Chondrocyte (in vitro differentiated cells): ENCODE measurements at regions not wholly inside any gene's neighbourhood (a gene's known extent, or its start where the extent isn't known, plus 50 kb on each side); places are given as distances from the start of the nearest gene placed in this dataset.

Experiments used
- DNase-seq: peaks from one replicate; pipeline ENCODE4 v3.0.0; 2021; ENCODE audit warnings: mixed read lengths, low spot score
- H3K27ac Mint-ChIP-seq: one replicate; pipeline ENCODE4 v1.8.0; 2021; ENCODE audit warnings: mild to moderate bottlenecking, moderate library complexity, mixed read lengths; ENCODE audit not compliant: unreplicated experiment
- H3K27me3 Mint-ChIP-seq: 2 replicates; pipeline ENCODE4 v1.8.0; 2021; ENCODE audit warnings: low read depth, mixed read lengths
- H3K36me3 Mint-ChIP-seq: 2 replicates; pipeline ENCODE4 v1.8.0; 2021; ENCODE audit warnings: low read depth, mixed read lengths
- H3K4me1 Mint-ChIP-seq: 2 replicates; pipeline ENCODE4 v1.8.0; 2021; ENCODE audit warnings: low read depth, mild to moderate bottlenecking, mixed read lengths
- H3K4me3 Mint-ChIP-seq: one replicate; pipeline ENCODE4 v1.8.0; 2021; ENCODE audit warnings: mild to moderate bottlenecking, moderate library complexity, mixed read lengths; ENCODE audit not compliant: unreplicated experiment
- H3K9me3 Mint-ChIP-seq: 2 replicates; pipeline ENCODE4 v1.8.0; 2021; ENCODE audit warnings: low read depth, mixed read lengths
- TF ChIP-seq, protein P1 (sequence below): fragments of 200-600 bp; sonication (generic); IDR thresholded peaks from 2 replicates; pipeline ENCODE4 v1.5.0; 2021; ENCODE audit warnings: antibody characterized with exemption, mild to moderate bottlenecking, moderate library complexity

DNA sequence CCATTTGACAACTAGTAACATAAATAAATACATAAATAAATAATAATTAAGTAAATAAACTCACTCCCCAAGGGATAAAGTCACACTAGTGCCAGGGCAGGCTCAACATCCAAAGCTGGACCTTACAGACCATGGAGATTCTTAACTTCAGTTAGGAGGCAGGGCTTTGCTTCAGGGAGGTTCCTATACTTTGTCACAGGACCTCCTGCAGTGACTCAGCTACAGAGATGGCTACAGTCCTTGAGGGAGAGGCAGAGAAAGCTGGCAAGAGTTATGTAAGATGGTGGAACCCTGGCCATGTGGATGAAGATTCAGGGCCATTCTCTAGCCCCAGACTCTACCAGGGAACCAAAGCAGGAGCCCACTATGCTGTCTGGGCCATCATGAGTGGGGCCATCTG is 74.1 kb upstream of the CADM1 start:
- Mint-ChIP-seq H3K36me3 (no peaks in the 10 kb centered on the region), H3K4me3 (no peak overlapping the region), H3K4me1 (peaks cover 21% of the 10 kb centered on the region), H3K27ac (no peak overlapping the region), H3K9me3 (no peaks in the 10 kb centered on the region), H3K27me3 (peaks cover 30% of the 10 kb centered on the region)
- DNase-seq, result no peak
- TF ChIP-seq, protein P1, sequence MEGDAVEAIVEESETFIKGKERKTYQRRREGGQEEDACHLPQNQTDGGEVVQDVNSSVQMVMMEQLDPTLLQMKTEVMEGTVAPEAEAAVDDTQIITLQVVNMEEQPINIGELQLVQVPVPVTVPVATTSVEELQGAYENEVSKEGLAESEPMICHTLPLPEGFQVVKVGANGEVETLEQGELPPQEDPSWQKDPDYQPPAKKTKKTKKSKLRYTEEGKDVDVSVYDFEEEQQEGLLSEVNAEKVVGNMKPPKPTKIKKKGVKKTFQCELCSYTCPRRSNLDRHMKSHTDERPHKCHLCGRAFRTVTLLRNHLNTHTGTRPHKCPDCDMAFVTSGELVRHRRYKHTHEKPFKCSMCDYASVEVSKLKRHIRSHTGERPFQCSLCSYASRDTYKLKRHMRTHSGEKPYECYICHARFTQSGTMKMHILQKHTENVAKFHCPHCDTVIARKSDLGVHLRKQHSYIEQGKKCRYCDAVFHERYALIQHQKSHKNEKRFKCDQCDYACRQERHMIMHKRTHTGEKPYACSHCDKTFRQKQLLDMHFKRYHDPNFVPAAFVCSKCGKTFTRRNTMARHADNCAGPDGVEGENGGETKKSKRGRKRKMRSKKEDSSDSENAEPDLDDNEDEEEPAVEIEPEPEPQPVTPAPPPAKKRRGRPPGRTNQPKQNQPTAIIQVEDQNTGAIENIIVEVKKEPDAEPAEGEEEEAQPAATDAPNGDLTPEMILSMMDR, result no peak

DNA sequence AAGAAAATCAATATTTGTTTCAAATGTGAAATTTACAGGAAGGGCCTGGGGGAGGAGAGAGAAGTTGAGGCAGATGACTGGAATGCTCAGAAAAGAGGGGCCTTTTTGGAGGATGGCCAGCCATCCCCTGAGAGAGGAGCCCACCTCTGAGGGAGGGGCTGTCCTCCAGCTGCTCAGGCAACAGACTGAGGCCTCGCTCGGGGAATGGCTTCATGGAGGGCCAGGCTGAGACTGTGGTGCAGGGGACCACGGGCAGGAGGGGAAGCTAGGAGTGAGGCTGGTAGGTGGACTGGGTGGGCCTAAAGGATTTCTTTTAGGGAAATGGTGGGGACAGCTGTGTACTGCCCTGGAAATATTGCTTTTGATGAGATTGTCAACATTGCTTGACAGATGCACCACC is 73.5 kb upstream of the CADM1 start:
- Mint-ChIP-seq H3K36me3 (no peaks in the 10 kb centered on the region), H3K27me3 (peaks cover 34% of the 10 kb centered on the region), H3K27ac (no peak overlapping the region), H3K4me1 (peaks cover 21% of the 10 kb centered on the region), H3K4me3 (no peak overlapping the region), H3K9me3 (no peaks in the 10 kb centered on the region)
- TF ChIP-seq, protein P1, result no peak
- DNase-seq, result no peak

DNA sequence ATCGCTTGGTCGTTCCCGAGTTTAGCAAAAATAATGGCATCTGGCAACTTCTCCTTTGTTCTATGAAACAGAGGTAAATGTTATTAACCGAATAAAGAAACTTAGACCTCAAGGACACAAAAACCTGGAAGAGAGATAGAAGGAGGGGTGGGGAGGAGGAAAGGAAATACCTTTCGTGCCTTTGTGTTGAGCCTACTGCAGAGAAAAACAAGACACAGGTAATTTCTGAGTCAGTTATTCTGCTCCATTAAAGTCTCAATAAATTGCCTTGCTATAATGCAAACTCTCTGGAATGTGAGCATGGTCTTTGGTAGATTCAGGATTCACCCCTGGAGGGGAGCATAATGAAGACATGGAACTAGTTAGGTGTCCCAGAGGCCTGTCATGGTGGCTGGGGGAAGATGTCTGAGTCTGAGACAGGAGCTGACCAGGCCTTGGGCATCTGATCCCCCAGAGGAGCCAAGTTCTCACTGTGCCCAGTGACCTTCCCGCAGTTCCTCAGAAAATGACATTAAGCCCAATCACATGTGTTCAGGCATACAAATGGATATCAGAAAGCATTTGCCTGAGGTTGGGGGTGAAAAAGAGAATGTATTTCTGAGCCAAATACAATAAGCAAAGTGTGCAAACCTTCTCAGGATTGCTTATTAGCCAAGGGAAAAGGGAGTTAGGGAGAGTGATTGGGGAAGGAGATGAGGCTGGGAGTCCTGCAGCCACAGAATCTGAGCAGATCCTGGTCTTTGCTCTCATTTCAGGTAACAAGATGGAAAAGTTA is 72.6 kb upstream of the CADM1 start:
- TF ChIP-seq, protein P1, result no peak
- Mint-ChIP-seq H3K27ac (no peak overlapping the region), H3K27me3 (peaks cover 36% of the 10 kb centered on the region), H3K4me1 (peaks cover 16% of the 10 kb centered on the region), H3K36me3 (no peaks in the 10 kb centered on the region), H3K9me3 (no peaks in the 10 kb centered on the region), H3K4me3 (no peak overlapping the region)
- no peak for DNase-seq

DNA sequence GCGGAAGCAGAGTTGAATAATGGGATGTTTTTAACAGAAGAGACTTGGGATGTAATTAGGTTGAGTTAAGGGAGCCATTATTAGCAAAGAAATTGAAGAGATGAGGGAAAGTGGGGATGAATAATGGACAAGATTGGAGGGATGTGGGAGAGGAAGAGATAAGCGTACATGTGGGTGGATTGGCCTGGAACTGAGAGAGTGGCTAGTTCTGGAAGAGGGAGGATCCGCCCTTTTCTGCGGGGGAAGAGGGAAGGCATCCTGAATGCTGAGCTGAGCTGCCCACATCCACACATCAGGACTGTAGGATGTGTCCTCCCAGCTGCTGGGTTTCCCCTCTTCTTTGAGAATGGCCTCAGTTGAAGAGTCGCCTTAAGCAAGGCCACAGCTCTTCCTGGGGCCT is 68.3 kb upstream of the CADM1 start:
- TF ChIP-seq, protein P1, result no peak
- Mint-ChIP-seq H3K4me1 (peaks cover 5% of the 10 kb centered on the region), H3K36me3 (no peaks in the 10 kb centered on the region), H3K9me3 (no peaks in the 10 kb centered on the region), H3K27ac (no peak overlapping the region), H3K4me3 (no peak overlapping the region), H3K27me3 (peaks cover 41% of the 10 kb centered on the region)
- DNase-seq, result no peak

DNA sequence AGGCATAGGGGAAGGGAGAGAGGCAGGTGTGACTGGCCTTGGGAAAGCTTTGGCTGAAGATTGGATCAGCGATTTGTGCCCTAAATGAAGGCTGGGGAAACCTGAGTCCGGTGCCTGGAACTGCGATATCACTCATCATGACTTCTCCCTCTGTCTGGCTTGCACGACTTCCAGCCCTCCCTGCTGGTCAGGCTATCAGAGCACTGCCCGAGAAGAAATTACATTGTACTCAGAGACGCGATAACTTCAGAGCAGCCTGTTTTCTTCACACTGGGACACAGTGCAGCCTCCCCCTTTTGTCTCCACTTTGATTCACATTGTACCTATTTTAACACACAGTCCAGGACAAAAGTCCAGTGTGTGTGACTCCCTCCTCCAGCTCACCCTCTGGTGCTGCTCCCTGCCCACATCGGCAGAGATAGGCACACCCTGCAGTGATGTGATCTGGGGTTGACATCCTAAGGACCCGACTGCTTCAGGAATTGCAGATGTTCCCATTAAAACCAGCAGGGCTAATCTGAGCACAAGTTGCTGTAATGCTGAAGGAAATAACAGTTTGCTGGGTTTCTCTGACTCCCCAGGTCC is 62.1 kb upstream of the CADM1 start:
- no peak overlapping the region for H3K4me3 Mint-ChIP-seq
- TF ChIP-seq, protein P1, result no peak
- DNase-seq, result no peak
- H3K36me3 Mint-ChIP-seq, result no peaks in the 10 kb centered on the region
- no peak overlapping the region for H3K27ac Mint-ChIP-seq
- H3K27me3 Mint-ChIP-seq, result peaks cover 48% of the 10 kb centered on the region
- peaks cover 2% of the 10 kb centered on the region for H3K9me3 Mint-ChIP-seq
- no peaks in the 10 kb centered on the region for H3K4me1 Mint-ChIP-seq
